ENCODE measurements at regions not wholly inside any gene's neighbourhood (a gene's known extent, or its start where the extent isn't known, plus 50 kb on each side); places are given as distances from the start of the nearest gene placed in this dataset.

DNA sequence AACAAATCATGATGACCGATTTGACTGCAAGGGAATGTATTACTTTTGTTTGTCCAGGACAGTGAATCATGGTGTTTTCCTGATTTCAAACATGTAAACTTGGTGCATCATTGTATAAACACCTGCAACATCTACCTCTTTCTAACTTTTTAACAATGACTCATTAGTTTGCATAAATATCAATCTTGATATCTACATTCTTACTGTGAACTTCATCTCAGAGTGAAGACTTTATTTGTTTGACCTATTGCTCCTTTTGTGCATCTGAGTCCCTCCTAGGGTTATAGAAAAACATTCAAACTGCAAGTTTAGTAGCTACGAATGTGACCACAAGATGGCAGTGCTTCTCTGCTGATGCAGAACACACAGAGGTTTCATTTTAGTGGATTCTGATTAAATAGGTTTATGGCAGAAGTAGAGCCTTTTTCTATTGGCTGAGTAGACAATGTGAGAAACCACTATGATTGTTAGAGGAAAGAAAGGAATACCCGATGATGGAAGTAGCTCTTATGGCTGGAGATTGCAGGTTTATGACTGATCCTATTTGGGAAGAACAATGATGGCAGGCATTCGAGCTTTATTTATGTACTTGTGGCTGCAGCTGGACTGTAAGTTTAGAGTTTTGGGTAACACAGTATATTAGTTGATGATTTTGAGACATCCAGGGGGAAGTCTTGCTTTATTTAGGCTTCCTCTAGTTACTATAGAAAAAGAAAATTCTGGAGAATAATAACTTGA lies 244.2 kb upstream of the OR4E1 start (continued):
- TF ChIP-seq, protein P1, sequence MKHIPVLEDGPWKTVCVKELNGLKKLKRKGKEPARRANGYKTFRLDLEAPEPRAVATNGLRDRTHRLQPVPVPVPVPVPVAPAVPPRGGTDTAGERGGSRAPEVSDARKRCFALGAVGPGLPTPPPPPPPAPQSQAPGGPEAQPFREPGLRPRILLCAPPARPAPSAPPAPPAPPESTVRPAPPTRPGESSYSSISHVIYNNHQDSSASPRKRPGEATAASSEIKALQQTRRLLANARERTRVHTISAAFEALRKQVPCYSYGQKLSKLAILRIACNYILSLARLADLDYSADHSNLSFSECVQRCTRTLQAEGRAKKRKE (CRISPR knock-in tag; IDR thresholded peaks at IDR 0.05; ENCODE audit: low read depth) = no peak
- TF ChIP-seq HEYL (CRISPR knock-in tag; IDR thresholded peaks at IDR 0.05) = no peak
- TF ChIP-seq FOSB (CRISPR knock-in tag; IDR thresholded peaks at IDR 0.05) = no peak
- TF ChIP-seq ESRRA (IDR thresholded peaks at IDR 0.05; ENCODE audit: borderline replicate concordance, low read length) = no peak
- peak; percentile 99 for TF ChIP-seq GATA3 (IDR thresholded peaks at IDR 0.05; ENCODE audit: borderline replicate concordance)
- no peak for TF ChIP-seq ZC3H11A (IDR thresholded peaks at IDR 0.05)
- TF ChIP-seq FOXS1 (CRISPR knock-in tag; IDR thresholded peaks at IDR 0.05) = peak; percentile 94; the same call in 1 of the 2 replicates
- peak; percentile 99 for TF ChIP-seq JUNB (IDR thresholded peaks at IDR 0.05)
- TF ChIP-seq, protein P2, sequence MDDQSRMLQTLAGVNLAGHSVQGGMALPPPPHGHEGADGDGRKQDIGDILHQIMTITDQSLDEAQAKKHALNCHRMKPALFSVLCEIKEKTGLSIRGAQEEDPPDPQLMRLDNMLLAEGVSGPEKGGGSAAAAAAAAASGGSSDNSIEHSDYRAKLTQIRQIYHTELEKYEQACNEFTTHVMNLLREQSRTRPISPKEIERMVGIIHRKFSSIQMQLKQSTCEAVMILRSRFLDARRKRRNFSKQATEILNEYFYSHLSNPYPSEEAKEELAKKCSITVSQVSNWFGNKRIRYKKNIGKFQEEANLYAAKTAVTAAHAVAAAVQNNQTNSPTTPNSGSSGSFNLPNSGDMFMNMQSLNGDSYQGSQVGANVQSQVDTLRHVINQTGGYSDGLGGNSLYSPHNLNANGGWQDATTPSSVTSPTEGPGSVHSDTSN (IDR thresholded peaks at IDR 0.05) = peak; percentile 84
- TF ChIP-seq HOXA7 (CRISPR knock-in tag; IDR thresholded peaks at IDR 0.05) = no peak
- TF ChIP-seq, protein P3, sequence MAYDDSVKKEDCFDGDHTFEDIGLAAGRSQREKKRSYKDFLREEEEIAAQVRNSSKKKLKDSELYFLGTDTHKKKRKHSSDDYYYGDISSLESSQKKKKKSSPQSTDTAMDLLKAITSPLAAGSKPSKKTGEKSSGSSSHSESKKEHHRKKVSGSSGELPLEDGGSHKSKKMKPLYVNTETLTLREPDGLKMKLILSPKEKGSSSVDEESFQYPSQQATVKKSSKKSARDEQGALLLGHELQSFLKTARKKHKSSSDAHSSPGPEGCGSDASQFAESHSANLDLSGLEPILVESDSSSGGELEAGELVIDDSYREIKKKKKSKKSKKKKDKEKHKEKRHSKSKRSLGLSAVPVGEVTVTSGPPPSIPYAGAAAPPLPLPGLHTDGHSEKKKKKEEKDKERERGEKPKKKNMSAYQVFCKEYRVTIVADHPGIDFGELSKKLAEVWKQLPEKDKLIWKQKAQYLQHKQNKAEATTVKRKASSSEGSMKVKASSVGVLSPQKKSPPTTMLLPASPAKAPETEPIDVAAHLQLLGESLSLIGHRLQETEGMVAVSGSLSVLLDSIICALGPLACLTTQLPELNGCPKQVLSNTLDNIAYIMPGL (CRISPR knock-in tag; IDR thresholded peaks at IDR 0.05; ENCODE audit: borderline replicate concordance) = no peak
- TF ChIP-seq HOXB13 (CRISPR knock-in tag; IDR thresholded peaks at IDR 0.05; ENCODE audit: low read depth) = no peak
- no peak for TF ChIP-seq MYC (IDR thresholded peaks at IDR 0.05; ENCODE audit: borderline replicate concordance, low read length)
- peak; percentile 77 to 88 for TF ChIP-seq RAD21 (conservative IDR thresholded peaks at IDR 0.05 in 1 of 2, IDR thresholded peaks at IDR 0.05 in 1 of 2)
- TF ChIP-seq ZSCAN20 (CRISPR knock-in tag; IDR thresholded peaks at IDR 0.05) = no peak
- TF ChIP-seq, protein P4, sequence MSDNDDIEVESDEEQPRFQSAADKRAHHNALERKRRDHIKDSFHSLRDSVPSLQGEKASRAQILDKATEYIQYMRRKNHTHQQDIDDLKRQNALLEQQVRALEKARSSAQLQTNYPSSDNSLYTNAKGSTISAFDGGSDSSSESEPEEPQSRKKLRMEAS (IDR thresholded peaks at IDR 0.05) = peak; percentile 88
- peak; percentile 65 to 94; a peak in 3 of 5 replicates for TF ChIP-seq JUN (IDR thresholded peaks at IDR 0.05)
- no peak for TF ChIP-seq BHLHE40 (IDR thresholded peaks at IDR 0.05; ENCODE audit: low read depth, low read length)
- no peak for TF ChIP-seq MAZ (IDR thresholded peaks at IDR 0.05; ENCODE audit: borderline replicate concordance, low read depth, low read length)
- TF ChIP-seq, protein P5, sequence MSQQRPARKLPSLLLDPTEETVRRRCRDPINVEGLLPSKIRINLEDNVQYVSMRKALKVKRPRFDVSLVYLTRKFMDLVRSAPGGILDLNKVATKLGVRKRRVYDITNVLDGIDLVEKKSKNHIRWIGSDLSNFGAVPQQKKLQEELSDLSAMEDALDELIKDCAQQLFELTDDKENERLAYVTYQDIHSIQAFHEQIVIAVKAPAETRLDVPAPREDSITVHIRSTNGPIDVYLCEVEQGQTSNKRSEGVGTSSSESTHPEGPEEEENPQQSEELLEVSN (IDR thresholded peaks at IDR 0.05; ENCODE audit: borderline replicate concordance, low read depth) = no peak
- TF ChIP-seq SREBF2 (IDR thresholded peaks at IDR 0.05) = no peak
- peak; percentile 39 for TF ChIP-seq ZFP36 (IDR thresholded peaks at IDR 0.05; ENCODE audit: borderline replicate concordance, partially characterized antibody)
- TF ChIP-seq HDAC2 (IDR thresholded peaks at IDR 0.05) = no peak
- no peak for TF ChIP-seq NFE2L2 (conservative IDR thresholded peaks at IDR 0.05; ENCODE audit: low read length)
- no peak for TF ChIP-seq RNF2 (IDR thresholded peaks at IDR 0.05; ENCODE audit: borderline replicate concordance, low read depth)
- TF ChIP-seq POLR2AphosphoS2 (conservative IDR thresholded peaks at IDR 0.05; ENCODE audit: low read length) = no peak
- no peak for TF ChIP-seq ZNF302 (CRISPR knock-in tag; IDR thresholded peaks at IDR 0.05)
- peak; percentile 51; the same call in 2 of the 3 replicates for TF ChIP-seq SMC3 (IDR thresholded peaks at IDR 0.05)
- no peak for TF ChIP-seq CHD2 (IDR thresholded peaks at IDR 0.05; ENCODE audit: low read length, partially characterized antibody)
- TF ChIP-seq, protein P6, sequence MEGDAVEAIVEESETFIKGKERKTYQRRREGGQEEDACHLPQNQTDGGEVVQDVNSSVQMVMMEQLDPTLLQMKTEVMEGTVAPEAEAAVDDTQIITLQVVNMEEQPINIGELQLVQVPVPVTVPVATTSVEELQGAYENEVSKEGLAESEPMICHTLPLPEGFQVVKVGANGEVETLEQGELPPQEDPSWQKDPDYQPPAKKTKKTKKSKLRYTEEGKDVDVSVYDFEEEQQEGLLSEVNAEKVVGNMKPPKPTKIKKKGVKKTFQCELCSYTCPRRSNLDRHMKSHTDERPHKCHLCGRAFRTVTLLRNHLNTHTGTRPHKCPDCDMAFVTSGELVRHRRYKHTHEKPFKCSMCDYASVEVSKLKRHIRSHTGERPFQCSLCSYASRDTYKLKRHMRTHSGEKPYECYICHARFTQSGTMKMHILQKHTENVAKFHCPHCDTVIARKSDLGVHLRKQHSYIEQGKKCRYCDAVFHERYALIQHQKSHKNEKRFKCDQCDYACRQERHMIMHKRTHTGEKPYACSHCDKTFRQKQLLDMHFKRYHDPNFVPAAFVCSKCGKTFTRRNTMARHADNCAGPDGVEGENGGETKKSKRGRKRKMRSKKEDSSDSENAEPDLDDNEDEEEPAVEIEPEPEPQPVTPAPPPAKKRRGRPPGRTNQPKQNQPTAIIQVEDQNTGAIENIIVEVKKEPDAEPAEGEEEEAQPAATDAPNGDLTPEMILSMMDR (IDR thresholded peaks at IDR 0.05) = peak; percentile 86
- TF ChIP-seq, protein P7, sequence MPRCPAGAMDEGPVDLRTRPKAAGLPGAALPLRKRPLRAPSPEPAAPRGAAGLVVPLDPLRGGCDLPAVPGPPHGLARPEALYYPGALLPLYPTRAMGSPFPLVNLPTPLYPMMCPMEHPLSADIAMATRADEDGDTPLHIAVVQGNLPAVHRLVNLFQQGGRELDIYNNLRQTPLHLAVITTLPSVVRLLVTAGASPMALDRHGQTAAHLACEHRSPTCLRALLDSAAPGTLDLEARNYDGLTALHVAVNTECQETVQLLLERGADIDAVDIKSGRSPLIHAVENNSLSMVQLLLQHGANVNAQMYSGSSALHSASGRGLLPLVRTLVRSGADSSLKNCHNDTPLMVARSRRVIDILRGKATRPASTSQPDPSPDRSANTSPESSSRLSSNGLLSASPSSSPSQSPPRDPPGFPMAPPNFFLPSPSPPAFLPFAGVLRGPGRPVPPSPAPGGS (IDR thresholded peaks at IDR 0.05) = peak; percentile 88; the same call in 1 of the 3 replicates
- no peak for TF ChIP-seq CBX8 (IDR thresholded peaks at IDR 0.05)
- no peak for TF ChIP-seq KDM5A (IDR thresholded peaks at IDR 0.05)
- TF ChIP-seq POLR2A (IDR thresholded peaks at IDR 0.05; ENCODE audit: low read length) = no peak
- TF ChIP-seq FOSL2 (IDR thresholded peaks at IDR 0.05) = peak; percentile 97
- TF ChIP-seq FOSL2 (CRISPR knock-in tag; IDR thresholded peaks at IDR 0.05) = peak; percentile 98
- no peak for TF ChIP-seq NPAS2 (CRISPR knock-in tag; IDR thresholded peaks at IDR 0.05; ENCODE audit: borderline replicate concordance)
- no peak for TF ChIP-seq CBX2 (IDR thresholded peaks at IDR 0.05; ENCODE audit: borderline replicate concordance, low read depth)
